ENCODE measurements at regions not wholly inside any gene's neighbourhood (a gene's known extent, or its start where the extent isn't known, plus 50 kb on each side); places are given as distances from the start of the nearest gene placed in this dataset.

DNA sequence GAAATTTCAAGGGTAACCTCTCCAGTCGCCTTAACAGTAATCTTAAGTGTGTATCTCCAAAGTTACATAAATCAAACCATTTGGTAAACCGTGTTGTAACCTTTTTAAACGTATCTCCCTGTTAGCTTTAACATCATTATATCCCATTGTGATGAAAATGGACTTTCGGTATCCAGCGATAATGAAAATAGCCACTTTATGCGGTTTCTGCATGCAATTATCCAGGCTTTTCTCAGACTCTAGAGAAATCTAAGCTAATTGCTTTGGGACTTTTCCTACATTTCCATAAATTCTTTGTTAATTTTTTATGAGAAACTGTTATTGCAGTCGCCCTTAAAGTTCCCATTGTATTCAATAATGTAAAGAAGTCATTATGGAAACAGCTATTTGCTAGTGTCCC lies 170.7 kb downstream of the ZNF608 start:
- TF ChIP-seq, protein P1, sequence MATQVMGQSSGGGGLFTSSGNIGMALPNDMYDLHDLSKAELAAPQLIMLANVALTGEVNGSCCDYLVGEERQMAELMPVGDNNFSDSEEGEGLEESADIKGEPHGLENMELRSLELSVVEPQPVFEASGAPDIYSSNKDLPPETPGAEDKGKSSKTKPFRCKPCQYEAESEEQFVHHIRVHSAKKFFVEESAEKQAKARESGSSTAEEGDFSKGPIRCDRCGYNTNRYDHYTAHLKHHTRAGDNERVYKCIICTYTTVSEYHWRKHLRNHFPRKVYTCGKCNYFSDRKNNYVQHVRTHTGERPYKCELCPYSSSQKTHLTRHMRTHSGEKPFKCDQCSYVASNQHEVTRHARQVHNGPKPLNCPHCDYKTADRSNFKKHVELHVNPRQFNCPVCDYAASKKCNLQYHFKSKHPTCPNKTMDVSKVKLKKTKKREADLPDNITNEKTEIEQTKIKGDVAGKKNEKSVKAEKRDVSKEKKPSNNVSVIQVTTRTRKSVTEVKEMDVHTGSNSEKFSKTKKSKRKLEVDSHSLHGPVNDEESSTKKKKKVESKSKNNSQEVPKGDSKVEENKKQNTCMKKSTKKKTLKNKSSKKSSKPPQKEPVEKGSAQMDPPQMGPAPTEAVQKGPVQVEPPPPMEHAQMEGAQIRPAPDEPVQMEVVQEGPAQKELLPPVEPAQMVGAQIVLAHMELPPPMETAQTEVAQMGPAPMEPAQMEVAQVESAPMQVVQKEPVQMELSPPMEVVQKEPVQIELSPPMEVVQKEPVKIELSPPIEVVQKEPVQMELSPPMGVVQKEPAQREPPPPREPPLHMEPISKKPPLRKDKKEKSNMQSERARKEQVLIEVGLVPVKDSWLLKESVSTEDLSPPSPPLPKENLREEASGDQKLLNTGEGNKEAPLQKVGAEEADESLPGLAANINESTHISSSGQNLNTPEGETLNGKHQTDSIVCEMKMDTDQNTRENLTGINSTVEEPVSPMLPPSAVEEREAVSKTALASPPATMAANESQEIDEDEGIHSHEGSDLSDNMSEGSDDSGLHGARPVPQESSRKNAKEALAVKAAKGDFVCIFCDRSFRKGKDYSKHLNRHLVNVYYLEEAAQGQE (IDR thresholded peaks at IDR 0.05; ENCODE audit: insufficient read depth in 1 of 2, low read depth in 2 of 2, low read length in 2 of 2), result no peak
- TF ChIP-seq TAF1 (IDR thresholded peaks at IDR 0.05; ENCODE audit: borderline replicate concordance, insufficient read depth, low read length) (no peak), SIN3A (IDR thresholded peaks at IDR 0.05; ENCODE audit: borderline replicate concordance, insufficient read depth, low read length) (no peak), POLR2AphosphoS5 (IDR thresholded peaks at IDR 0.05; ENCODE audit: low read depth, low read length) (no peak), FOXP2 (optimal IDR thresholded peaks at IDR 0.05; ENCODE audit: borderline replicate concordance, extremely low read depth, extremely low read length, insufficient read depth) (no peak)
